Activated CD4-positive, alpha-beta T cell treated with anti-CD3 and anti-CD28 coated beads for 24 hours (primary cell): ENCODE measurements at regions not wholly inside any gene's neighbourhood (a gene's known extent, or its start where the extent isn't known, plus 50 kb on each side); places are given as distances from the start of the nearest gene placed in this dataset.
A peak's percentile ranks its signal among the peaks of the same experiment; 100 is the strongest.
"Not testable (repeated sequence)": the region's sequence is repeated elsewhere in the genome, so short reads cannot be mapped to it uniquely, and the experiment has no call there.

Experiments used
- DNase-seq, 2 donors: peaks; one replicate each; pipeline ENCODE4 v3.0.0-alpha.2; 2020; ENCODE audit warnings: low read depth in 2 of 2

DNA sequence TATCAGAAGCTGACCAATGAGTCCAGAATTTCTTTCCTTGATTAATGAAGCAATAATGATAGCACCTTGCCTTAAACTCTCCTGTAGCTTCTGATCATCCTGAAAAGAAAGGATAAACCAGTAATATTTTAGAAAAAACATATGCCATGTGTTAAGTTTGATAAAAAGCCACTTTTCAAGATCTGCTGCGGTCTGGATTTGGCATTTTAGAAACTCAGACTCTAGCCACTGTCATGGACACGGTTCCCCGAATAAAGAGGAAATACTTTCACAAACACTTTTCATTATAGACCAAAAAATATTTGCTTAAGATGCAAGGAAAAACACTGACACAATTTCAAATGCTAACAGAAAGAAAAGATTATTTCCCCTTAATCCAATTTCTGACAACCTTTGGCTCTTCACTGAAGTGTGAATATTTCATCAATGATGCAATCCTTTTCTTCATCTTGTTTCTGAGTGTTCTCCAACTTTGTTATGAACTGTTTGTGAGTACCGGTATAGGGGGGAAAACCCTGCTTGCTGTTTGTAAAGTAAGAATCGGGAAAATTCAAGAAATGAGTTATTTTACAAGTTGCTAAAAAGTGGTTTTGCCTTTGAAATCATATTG, 329.5 kb downstream of the CRPPA start:
- no peak for DNase-seq

- DNase-seq, result no peak
Measured at GRCh38 chr7:16089801-16090200, 331.5 kb downstream of the CRPPA start.

DNA sequence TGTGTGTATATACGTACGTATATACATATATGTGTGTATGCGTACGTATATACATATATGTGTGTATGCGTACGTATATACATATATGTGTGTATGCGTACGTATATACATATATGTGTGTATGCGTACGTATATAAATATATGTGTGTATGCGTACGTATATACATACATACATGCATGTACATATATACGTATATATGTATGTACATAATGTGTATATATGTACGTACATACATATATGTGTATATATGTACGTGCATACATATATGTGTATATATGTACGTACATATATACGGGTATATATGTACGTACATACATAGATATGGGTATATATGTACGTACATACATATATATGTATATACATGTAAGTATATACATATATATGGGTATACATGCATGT, 332.1 kb downstream of the CRPPA start:
- DNase-seq, result no peak

GRCh38 chr7:16086743-16087142, 334.6 kb downstream of the CRPPA start:
- no peak for DNase-seq

DNA sequence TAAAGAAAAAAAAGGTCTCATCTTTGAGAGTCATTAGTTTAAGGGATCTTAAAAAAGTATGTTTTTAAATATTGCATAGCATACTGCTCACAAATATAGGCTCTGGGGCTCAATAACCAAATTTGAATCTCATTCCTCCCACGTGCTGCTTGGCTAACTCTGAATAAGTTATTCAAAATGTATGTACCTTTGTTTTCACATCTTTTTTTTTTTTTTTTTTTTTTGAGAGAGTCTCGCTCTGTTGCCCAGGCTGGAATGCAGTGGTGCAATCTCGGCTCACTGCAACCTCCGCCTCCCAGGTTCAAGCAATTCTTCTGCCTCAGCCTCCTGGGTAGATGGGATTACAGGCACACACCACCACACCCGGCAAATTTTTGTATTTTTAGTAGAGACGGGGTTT, 335.6 kb downstream of the CRPPA start:
- not testable (repeated sequence) for DNase-seq

DNA sequence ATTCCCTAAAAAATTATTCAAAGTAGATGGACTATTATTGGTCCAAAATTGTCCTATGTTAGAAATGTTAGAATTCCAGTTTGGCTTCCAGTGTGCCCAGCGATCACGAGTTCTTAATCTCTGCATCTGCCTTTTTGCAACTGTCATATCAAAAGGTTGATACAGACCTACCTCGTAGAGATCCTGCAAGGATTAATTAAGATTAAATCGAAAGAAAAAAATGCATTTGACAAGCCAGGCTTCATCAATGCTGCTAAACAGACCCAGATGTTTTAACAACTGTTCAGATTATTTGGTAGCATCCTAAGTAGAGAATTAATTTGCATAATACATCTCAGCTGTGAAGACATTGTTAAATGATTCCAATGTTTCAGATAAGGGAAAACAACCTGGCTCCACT, 336.5 kb downstream of the CRPPA start:
- DNase-seq, result no peak

GRCh38 chr7:16084370-16084769, 337.0 kb downstream of the CRPPA start:
- DNase-seq, result no peak

GRCh38 chr7:16083931-16084330, 337.4 kb downstream of the CRPPA start:
- DNase-seq, result no peak

- no peak for DNase-seq
Measured at GRCh38 chr7:16080131-16080530, 341.2 kb downstream of the CRPPA start.

DNA sequence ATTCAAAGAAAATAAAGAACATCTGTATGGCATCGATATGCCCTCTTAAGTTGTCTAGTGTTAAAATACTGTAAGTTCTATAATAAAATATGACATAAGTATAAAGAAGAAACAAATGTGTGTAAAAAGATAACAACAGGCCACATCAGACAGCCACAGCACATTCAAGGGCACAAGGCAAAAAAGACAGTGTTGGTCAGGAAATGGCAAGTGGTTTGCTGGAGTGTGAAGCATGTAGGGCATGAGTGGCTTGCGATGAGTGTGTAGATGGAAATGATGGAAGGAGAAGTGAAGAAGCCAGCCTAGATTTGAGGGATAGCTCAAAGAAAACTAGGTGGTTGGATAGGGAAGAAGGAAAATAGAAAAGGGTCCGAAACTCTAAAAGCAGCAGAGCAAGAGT, 341.6 kb downstream of the CRPPA start:
- DNase-seq, result no peak

- peak in 1 of 2 donors; percentile 4 for DNase-seq
Measured at GRCh38 chr7:16078076-16078952, 343.0 kb downstream of the CRPPA start.

DNA sequence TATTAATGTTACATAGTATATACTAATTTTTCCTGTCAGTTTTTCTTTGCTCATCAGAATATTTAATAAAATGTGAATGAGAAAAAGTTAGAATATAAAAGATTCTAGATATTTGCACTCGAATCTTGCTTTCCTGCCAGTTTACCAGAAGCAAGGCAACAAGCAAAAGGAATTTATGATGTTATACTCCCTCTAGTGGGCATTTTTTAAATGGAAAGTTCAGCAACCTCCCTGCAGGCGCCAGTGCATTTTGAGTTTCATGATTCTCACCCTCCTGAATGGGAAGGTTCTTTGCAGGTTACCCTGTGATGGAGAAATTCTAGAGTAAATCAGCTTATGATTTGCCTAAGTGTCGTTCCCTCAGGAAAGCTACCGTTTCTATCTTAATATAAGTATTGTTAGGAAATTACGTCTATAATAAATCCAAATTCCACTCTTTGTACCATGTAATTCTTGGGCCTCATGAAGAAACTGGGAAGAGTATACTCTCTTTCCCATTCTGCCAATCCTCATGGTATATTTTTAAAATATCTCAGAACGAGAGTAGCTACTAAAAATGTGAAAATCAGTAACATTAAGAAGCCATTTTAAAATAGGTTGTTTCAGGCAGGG, 350.0 kb downstream of the CRPPA start:
- no peak for DNase-seq

DNA sequence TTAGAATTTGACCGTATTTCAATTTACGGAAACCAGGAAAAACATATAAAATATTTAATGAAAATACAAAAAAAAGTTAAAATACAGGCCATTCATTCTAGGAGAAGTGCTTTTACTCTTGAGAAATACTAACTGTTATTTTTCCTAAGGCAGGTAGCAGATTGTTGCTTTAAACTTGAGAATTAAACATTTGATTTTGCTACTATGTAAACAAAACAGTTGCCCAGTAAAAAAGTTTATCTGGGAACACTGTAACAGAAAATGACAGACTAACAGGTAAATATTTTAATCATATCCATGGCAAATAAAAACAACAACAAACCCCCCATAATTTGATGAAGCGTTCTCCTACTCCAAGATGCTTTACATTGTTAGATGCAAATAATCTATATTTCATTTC, 350.5 kb downstream of the CRPPA start:
- no peak for DNase-seq

GRCh38 chr7:16069998-16070397, 351.3 kb downstream of the CRPPA start:
- no peak for DNase-seq

DNA sequence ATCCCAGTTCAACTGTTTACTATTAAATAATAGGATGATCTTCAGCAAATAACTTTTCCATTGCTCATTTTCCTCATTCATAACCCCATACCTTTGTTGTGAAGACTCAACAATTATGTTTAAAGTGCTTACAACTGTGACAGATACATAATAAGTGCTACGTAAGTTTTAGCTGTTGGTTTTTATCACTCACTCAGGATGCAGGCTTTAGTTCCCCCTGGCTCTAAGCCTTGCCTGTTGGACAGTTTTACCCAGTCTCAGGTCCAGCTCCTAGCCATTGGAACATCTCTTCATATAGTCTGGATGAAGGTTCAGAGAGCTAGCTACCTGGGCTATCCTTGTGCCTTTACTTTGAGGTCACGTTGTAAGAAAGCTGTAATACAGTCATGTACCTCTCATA, 353.2 kb downstream of the CRPPA start:
- DNase-seq, result no peak

GRCh38 chr7:16067711-16068110, 353.6 kb downstream of the CRPPA start:
- no peak for DNase-seq

- no peak for DNase-seq
Measured at GRCh38 chr7:16066805-16067459, 354.4 kb downstream of the CRPPA start.

DNA sequence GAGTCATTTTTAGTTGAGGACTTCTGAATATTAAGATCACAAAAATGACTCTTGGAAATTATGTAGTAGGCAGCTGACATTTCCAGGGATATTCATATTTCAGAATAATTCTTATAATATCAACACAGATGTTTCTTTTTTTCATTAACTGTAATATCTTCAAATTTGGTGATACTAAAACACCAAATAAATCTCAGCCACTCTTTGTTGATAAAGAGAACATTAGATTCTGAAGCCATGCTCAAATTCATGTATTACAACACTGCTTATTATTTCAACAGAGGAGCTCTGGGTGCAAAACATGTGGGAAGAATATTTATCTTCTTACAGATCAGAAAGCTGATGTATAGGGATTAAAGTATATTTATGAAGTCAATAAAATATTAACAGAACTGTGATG, 355.4 kb downstream of the CRPPA start:
- DNase-seq, result no peak

- DNase-seq, result no peak
Measured at GRCh38 chr7:16063716-16064675, 357.3 kb downstream of the CRPPA start.

DNA sequence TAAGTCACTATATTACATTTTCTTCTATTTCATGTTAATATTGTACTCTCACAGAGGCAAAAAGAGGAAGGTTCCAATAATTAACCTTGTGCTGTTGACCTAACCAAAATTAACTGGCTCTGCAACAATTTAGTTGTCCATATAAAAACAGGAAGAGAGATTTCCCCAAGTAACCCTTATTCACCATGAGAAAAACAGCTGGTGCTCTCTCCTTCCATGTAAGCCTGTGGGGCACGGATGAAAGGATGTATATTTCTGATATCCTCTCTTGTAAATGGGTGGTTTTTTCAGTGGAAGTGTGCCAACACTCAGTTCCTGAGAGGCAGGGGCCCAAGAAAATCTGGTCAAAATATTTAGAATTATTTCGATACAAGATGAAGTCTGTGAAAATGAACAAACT, 358.1 kb downstream of the CRPPA start:
- no peak for DNase-seq

DNA sequence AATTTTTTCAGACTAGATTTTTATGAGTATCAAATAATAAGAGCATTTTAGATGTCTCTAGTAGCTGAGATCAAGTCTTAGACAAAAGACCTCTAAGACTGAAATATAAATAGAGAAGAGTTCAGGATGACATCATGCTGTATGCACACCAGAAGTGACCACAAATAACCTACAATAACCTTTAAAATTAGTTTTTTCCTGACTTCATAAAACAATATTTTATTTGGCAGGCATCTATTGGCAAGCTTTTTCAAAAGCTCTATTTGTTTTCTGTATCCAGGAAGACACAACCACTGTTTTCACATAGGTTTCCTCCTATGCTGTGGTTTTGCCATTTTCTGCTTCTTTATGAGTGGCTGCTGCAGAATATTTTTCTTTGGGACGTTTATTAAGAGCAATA, 359.1 kb downstream of the CRPPA start:
- no peak for DNase-seq
